ENCODE measurements at regions not wholly inside any gene's neighbourhood (a gene's known extent, or its start where the extent isn't known, plus 50 kb on each side); places are given as distances from the start of the nearest gene placed in this dataset.

GRCh38 chr6:170163405-170164170 is 127.3 kb downstream of the DLL1 start:
- DNase-seq (ENCODE audit: low read depth in 3 of 3, low spot score in 2 of 3): no peak

GRCh38 chr6:170162775-170163404 is 128.0 kb downstream of the DLL1 start:
- DNase-seq (ENCODE audit: low read depth in 3 of 3, low spot score in 2 of 3): no peak

- no peak for DNase-seq (ENCODE audit: low read depth in 3 of 3, low spot score in 2 of 3)
Measured at GRCh38 chr6:170162011-170162774, 128.7 kb downstream of the DLL1 start.

- DNase-seq (ENCODE audit: low read depth in 3 of 3, low spot score in 2 of 3): no peak
Measured at GRCh38 chr6:170160628-170161611, 130.0 kb downstream of the DLL1 start.

- no peak for DNase-seq (ENCODE audit: low read depth in 3 of 3, low spot score in 2 of 3)
Measured at GRCh38 chr6:170160031-170160627, 130.7 kb downstream of the DLL1 start.

- DNase-seq (ENCODE audit: low read depth in 3 of 3, low spot score in 2 of 3): no peak
Measured at GRCh38 chr6:170159022-170159965, 131.6 kb downstream of the DLL1 start.

GRCh38 chr6:170158296-170159021 is 132.4 kb downstream of the DLL1 start:
- DNase-seq (ENCODE audit: low read depth in 3 of 3, low spot score in 2 of 3): no peak

GRCh38 chr6:170157567-170158218 is 133.2 kb downstream of the DLL1 start:
- DNase-seq (ENCODE audit: low read depth in 3 of 3, low spot score in 2 of 3): no peak

- no peak for DNase-seq (ENCODE audit: low read depth in 3 of 3, low spot score in 2 of 3)
Measured at GRCh38 chr6:170156448-170157375, 134.2 kb downstream of the DLL1 start.

- DNase-seq (ENCODE audit: low read depth in 3 of 3, low spot score in 2 of 3): no peak
Measured at GRCh38 chr6:170155464-170156196, 135.2 kb downstream of the DLL1 start.

GRCh38 chr6:170153436-170154319 is 137.2 kb downstream of the DLL1 start:
- DNase-seq (ENCODE audit: low read depth in 3 of 3, low spot score in 2 of 3): no peak

GRCh38 chr6:170152989-170153388 is 137.9 kb downstream of the DLL1 start:
- DNase-seq (ENCODE audit: low read depth in 3 of 3, low spot score in 2 of 3): no peak

- DNase-seq (ENCODE audit: low read depth in 3 of 3, low spot score in 2 of 3): no peak
Measured at GRCh38 chr6:170152124-170152926, 138.6 kb downstream of the DLL1 start.

- DNase-seq (ENCODE audit: low read depth in 3 of 3, low spot score in 2 of 3): no peak
Measured at GRCh38 chr6:170151804-170152123, 139.1 kb downstream of the DLL1 start.
